ENCODE measurements at regions not wholly inside any gene's neighbourhood (a gene's known extent, or its start where the extent isn't known, plus 50 kb on each side); places are given as distances from the start of the nearest gene placed in this dataset.

DNA sequence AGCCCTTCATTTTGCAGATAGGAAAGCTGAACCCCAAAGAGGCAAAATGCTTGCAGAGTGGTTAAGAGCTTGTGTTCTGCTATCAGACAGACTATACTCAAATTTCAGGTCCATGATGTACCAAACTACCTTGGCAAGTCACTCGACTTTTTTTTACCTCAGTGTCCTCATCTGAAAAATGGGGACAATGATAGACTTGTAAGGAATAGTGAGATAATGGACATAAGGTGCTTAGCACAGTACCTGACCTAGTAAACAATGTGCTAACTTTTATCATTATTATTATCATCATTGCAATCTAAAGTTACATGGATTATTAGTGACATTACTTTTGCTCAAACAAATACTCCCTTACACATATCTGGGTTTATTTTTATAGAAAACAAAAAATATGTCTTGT lies 79.4 kb upstream of the ARID5B start:
- H3K9ac ChIP-seq (ENCODE audit: low read length), result no peak overlapping the region
- no peak for TF ChIP-seq EZH2phosphoT487 (IDR thresholded peaks at IDR 0.05; ENCODE audit: low read length)
- no peak overlapping the region for H3K4me3 ChIP-seq (ENCODE audit: low read length)
- H3K9me3 ChIP-seq (replicated peaks; ENCODE audit: insufficient read depth, low read length), result no peaks in the 10 kb centered on the region
- no peaks in the 10 kb centered on the region for H3K9me2 ChIP-seq (replicated peaks; ENCODE audit: insufficient read depth, low read length)
- H3F3A ChIP-seq (ENCODE audit: insufficient read depth, low read length), result no peaks in the 10 kb centered on the region
- no peak for DNase-seq
- H3K4me1 ChIP-seq (ENCODE audit: low read length), result no peaks in the 10 kb centered on the region
- no peaks in the 10 kb centered on the region for H4K20me1 ChIP-seq (ENCODE audit: insufficient read depth, low read length)
- no peaks in the 10 kb centered on the region for H3K36me3 ChIP-seq (replicated peaks; ENCODE audit: insufficient read depth, low read length)
- no peaks in the 10 kb centered on the region for H3K79me2 ChIP-seq (ENCODE audit: low read length)
- H2AFZ ChIP-seq (ENCODE audit: low read length), result no peak overlapping the region
- no peaks in the 10 kb centered on the region for H3K27me3 ChIP-seq (replicated peaks; ENCODE audit: insufficient read depth, low read length)
- no peak overlapping the region for H3K27ac ChIP-seq (ENCODE audit: low read length)
- no peak overlapping the region for H3K4me2 ChIP-seq (ENCODE audit: low read depth, low read length)

DNA sequence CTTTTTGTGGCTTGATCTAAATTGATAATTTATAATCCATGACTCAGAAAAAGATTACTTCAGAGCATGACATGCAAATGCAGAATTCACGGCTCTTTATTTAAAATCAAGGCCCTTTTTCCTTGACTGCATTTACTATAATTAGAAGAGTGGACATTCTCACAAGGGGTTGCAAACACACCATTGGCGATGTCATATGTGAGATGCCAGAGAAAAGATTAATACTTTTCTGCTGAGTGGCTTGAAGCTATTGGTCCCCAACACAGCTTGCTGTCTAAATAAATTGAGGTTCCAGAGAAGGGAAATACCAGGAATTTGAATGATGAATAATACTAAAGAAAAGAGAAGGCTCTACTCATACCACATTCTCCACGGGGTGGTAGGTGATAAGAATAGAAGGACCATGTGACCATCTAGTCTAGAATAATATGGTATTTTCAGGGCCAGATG lies 78.7 kb upstream of the ARID5B start:
- Histone ChIP-seq H3K4me1 (ENCODE audit: low read length) (no peaks in the 10 kb centered on the region), H4K20me1 (ENCODE audit: insufficient read depth, low read length) (no peaks in the 10 kb centered on the region), H3K9me3 (replicated peaks; ENCODE audit: insufficient read depth, low read length) (no peaks in the 10 kb centered on the region), H3K79me2 (ENCODE audit: low read length) (no peaks in the 10 kb centered on the region), H3K36me3 (replicated peaks; ENCODE audit: insufficient read depth, low read length) (no peaks in the 10 kb centered on the region), H3K9me2 (replicated peaks; ENCODE audit: insufficient read depth, low read length) (no peaks in the 10 kb centered on the region), H3K9ac (ENCODE audit: low read length) (no peak overlapping the region), H2AFZ (ENCODE audit: low read length) (no peak overlapping the region), H3K4me2 (ENCODE audit: low read depth, low read length) (no peak overlapping the region), H3F3A (ENCODE audit: insufficient read depth, low read length) (no peaks in the 10 kb centered on the region), H3K27ac (ENCODE audit: low read length) (no peak overlapping the region), H3K4me3 (ENCODE audit: low read length) (no peak overlapping the region), H3K27me3 (replicated peaks; ENCODE audit: insufficient read depth, low read length) (no peaks in the 10 kb centered on the region)
- TF ChIP-seq EZH2phosphoT487 (IDR thresholded peaks at IDR 0.05; ENCODE audit: low read length), result no peak
- TF ChIP-seq EZH2 (optimal IDR thresholded peaks at IDR 0.05; ENCODE audit: low read depth, low read length), result no peak
- TF ChIP-seq, protein P1, sequence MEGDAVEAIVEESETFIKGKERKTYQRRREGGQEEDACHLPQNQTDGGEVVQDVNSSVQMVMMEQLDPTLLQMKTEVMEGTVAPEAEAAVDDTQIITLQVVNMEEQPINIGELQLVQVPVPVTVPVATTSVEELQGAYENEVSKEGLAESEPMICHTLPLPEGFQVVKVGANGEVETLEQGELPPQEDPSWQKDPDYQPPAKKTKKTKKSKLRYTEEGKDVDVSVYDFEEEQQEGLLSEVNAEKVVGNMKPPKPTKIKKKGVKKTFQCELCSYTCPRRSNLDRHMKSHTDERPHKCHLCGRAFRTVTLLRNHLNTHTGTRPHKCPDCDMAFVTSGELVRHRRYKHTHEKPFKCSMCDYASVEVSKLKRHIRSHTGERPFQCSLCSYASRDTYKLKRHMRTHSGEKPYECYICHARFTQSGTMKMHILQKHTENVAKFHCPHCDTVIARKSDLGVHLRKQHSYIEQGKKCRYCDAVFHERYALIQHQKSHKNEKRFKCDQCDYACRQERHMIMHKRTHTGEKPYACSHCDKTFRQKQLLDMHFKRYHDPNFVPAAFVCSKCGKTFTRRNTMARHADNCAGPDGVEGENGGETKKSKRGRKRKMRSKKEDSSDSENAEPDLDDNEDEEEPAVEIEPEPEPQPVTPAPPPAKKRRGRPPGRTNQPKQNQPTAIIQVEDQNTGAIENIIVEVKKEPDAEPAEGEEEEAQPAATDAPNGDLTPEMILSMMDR (IDR thresholded peaks at IDR 0.05; ENCODE audit: low read length), result no peak
- DNase-seq, result no peak

- no peaks in the 10 kb centered on the region for H4K20me1 ChIP-seq (ENCODE audit: insufficient read depth, low read length)
- H3K4me1 ChIP-seq (ENCODE audit: low read length), result no peaks in the 10 kb centered on the region
- H3K4me2 ChIP-seq (ENCODE audit: low read depth, low read length), result no peak overlapping the region
- no peaks in the 10 kb centered on the region for H3K79me2 ChIP-seq (ENCODE audit: low read length)
- H3K27me3 ChIP-seq (replicated peaks; ENCODE audit: insufficient read depth, low read length), result no peaks in the 10 kb centered on the region
- DNase-seq, result no peak
- H3K9me2 ChIP-seq (replicated peaks; ENCODE audit: insufficient read depth, low read length), result no peaks in the 10 kb centered on the region
- H3K36me3 ChIP-seq (replicated peaks; ENCODE audit: insufficient read depth, low read length), result no peaks in the 10 kb centered on the region
- H3K9ac ChIP-seq (ENCODE audit: low read length), result no peak overlapping the region
- H3K4me3 ChIP-seq (ENCODE audit: low read length), result no peak overlapping the region
- H3K9me3 ChIP-seq (replicated peaks; ENCODE audit: insufficient read depth, low read length), result no peaks in the 10 kb centered on the region
- TF ChIP-seq EZH2phosphoT487 (IDR thresholded peaks at IDR 0.05; ENCODE audit: low read length) (no peak), EZH2 (optimal IDR thresholded peaks at IDR 0.05; ENCODE audit: low read depth, low read length) (no peak)
- TF ChIP-seq, protein P1 (IDR thresholded peaks at IDR 0.05; ENCODE audit: low read length), result no peak
- no peaks in the 10 kb centered on the region for H3F3A ChIP-seq (ENCODE audit: insufficient read depth, low read length)
- H2AFZ ChIP-seq (ENCODE audit: low read length), result no peak overlapping the region
- no peak overlapping the region for H3K27ac ChIP-seq (ENCODE audit: low read length)
Observed at GRCh38 chr10:61825001-61825400, 76.5 kb upstream of the ARID5B start.

- Histone ChIP-seq H2AFZ (ENCODE audit: low read length) (no peak overlapping the region), H3K9ac (ENCODE audit: low read length) (no peak overlapping the region), H3K27me3 (replicated peaks; ENCODE audit: insufficient read depth, low read length) (no peaks in the 10 kb centered on the region), H3K9me3 (replicated peaks; ENCODE audit: insufficient read depth, low read length) (no peaks in the 10 kb centered on the region), H3K9me2 (replicated peaks; ENCODE audit: insufficient read depth, low read length) (no peaks in the 10 kb centered on the region), H4K20me1 (ENCODE audit: insufficient read depth, low read length) (no peaks in the 10 kb centered on the region), H3K4me1 (ENCODE audit: low read length) (no peaks in the 10 kb centered on the region), H3K4me3 (ENCODE audit: low read length) (no peak overlapping the region), H3K36me3 (replicated peaks; ENCODE audit: insufficient read depth, low read length) (no peaks in the 10 kb centered on the region), H3K27ac (ENCODE audit: low read length) (no peak overlapping the region), H3F3A (ENCODE audit: insufficient read depth, low read length) (no peaks in the 10 kb centered on the region), H3K4me2 (ENCODE audit: low read depth, low read length) (no peak overlapping the region), H3K79me2 (ENCODE audit: low read length) (no peaks in the 10 kb centered on the region)
- DNase-seq, result no peak
- TF ChIP-seq EZH2phosphoT487 (IDR thresholded peaks at IDR 0.05; ENCODE audit: low read length) (no peak), EZH2 (optimal IDR thresholded peaks at IDR 0.05; ENCODE audit: low read depth, low read length) (no peak)
- TF ChIP-seq, protein P1 (IDR thresholded peaks at IDR 0.05; ENCODE audit: low read length), result no peak
Observed at GRCh38 chr10:61825628-61826027, 75.9 kb upstream of the ARID5B start.

Data from MM.1S (cell line).